HUES48 (cell line): ENCODE measurements at regions not wholly inside any gene's neighbourhood (a gene's known extent, or its start where the extent isn't known, plus 50 kb on each side); places are given as distances from the start of the nearest gene placed in this dataset.

Source experiments
- H3K27ac ChIP-seq: one replicate; pipeline ENCODE4 v1.7.0; 2013; ENCODE audit warnings: low read depth, low read length, inconsistent platforms
- H3K27me3 ChIP-seq: 2 replicates; pipeline ENCODE4 v1.6.1; 2013; ENCODE audit warnings: mild to moderate bottlenecking, low read length; ENCODE audit not compliant: control insufficient read depth, insufficient read depth
- H3K36me3 ChIP-seq: 2 replicates; pipeline ENCODE4 v1.6.1; 2013; ENCODE audit warnings: low read length; ENCODE audit not compliant: control insufficient read depth, insufficient read depth
- H3K4me1 ChIP-seq: 2 replicates; pipeline ENCODE4 v1.6.1; 2013; ENCODE audit warnings: mild to moderate bottlenecking, low read length; ENCODE audit not compliant: control insufficient read depth, insufficient read depth
- H3K4me3 ChIP-seq: 2 replicates; pipeline ENCODE4 v1.5.1; 2013; ENCODE audit warnings: mild to moderate bottlenecking, low read depth, low read length
- H3K9ac ChIP-seq: 2 replicates; pipeline ENCODE4 v1.6.1; 2013; ENCODE audit warnings: mild to moderate bottlenecking, low read depth, low read length, moderate library complexity
- H3K9me3 ChIP-seq: 2 replicates; pipeline ENCODE4 v1.6.1; 2013; ENCODE audit warnings: low read length; ENCODE audit not compliant: control insufficient read depth, insufficient read depth

DNA sequence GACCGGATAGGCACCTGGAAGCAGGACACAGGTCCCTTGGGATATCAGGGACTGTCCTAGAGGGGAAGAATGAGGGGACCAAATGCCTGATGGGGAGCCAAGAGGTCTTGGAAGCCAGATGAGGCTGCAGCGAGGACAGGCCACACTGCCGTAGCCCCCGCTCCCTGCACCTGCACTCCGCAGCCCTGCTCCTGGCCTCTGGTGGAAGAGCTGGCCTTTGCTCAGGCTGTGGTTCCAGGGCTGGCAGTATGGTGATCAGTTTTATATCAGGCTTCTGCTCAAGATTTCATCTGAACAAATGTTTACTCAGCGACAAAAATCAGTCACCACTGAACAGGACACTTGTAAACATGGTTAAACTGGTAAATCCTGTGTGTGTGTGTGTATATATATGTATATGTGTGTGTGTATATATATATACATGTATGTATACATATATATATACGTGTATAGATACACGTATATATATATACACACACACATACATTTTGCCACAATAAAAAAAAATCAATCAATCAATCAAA is 52.5 kb upstream of the TAF1B start:
- no peaks in the 10 kb centered on the region for H3K36me3 ChIP-seq
- no peak overlapping the region for H3K27ac ChIP-seq
- peaks cover 5% of the 10 kb centered on the region; the same call in 1 of the 2 replicates for H3K27me3 ChIP-seq
- H3K4me1 ChIP-seq, result 0 out of 2 replicates have a peak, but pooled peaks cover 4% of the 10 kb centered on the region
- no peak overlapping the region for H3K9ac ChIP-seq
- no peak overlapping the region for H3K4me3 ChIP-seq
- H3K9me3 ChIP-seq, result no peaks in the 10 kb centered on the region; the same call in 1 of the 2 replicates

DNA sequence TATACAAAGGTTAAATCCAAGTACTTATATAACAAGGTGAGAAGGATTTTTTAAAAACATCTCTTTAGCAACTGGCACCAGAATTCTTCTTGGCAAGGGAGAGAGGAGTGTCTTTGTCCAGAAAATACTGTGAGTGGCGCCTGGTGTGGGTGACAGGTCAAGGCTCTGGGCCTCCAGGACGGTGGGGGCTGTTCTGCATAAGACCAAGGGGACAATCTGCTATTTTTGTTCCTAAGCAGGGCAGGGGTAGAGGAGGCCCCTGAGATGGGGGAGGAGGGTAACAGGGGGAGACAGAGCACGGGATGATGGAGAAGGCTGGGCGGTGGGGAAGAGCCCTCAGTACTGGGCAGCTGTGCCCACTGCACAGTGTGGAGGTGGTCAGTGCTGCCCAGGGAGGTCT is 51.6 kb upstream of the TAF1B start:
- H3K9me3 ChIP-seq, result no peaks in the 10 kb centered on the region; the same call in 1 of the 2 replicates
- H3K9ac ChIP-seq, result no peak overlapping the region
- 0 out of 2 replicates have a peak, but pooled peaks cover 4% of the 10 kb centered on the region for H3K4me1 ChIP-seq
- H3K4me3 ChIP-seq, result no peak overlapping the region
- H3K27me3 ChIP-seq, result peaks cover 5% of the 10 kb centered on the region; the same call in 1 of the 2 replicates
- no peak overlapping the region for H3K27ac ChIP-seq
- no peaks in the 10 kb centered on the region for H3K36me3 ChIP-seq

DNA sequence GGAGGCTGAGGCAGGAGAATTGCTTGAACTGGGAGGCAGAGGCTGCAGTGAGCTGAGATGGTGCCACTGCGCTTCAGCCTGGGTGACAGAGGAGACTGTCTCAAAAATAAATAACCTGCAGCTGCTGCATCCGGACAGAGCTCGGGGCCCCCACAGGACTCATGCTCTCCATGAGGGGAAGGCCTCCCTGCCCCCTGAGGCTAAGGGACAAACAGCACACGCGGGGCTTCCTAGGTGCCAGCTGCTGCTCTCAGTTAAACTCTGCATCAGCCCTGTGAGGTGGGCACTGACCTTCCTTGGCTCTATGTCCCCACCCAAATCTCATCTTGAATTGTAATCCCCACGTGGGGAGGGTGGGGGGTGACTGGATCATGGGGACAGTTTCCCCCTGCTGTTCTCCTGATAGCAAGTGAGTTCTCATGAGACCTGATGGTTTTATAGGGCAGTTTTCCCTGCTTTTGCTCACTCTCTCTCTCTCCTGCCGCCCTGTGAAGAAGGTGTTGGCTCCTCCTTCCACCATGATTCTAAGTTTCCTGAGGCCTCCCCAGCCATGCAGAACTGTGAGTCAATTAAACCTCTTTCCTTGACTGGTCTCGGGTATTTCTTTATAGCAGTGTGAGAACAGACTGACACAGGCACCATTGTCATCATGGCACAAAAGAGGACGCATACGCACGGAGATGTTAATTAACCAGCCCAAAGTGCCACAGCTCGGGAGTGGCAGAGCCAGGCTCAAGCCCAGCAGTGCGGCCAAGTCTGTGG is 49.9 kb upstream of the TAF1B start:
- H3K4me1 ChIP-seq, result peaks cover 3% of the 10 kb centered on the region; the same call in 1 of the 2 replicates
- H3K36me3 ChIP-seq, result no peaks in the 10 kb centered on the region
- H3K27me3 ChIP-seq, result no peaks in the 10 kb centered on the region
- H3K27ac ChIP-seq, result no peak overlapping the region
- no peaks in the 10 kb centered on the region; the same call in 1 of the 2 replicates for H3K9me3 ChIP-seq
- no peak overlapping the region for H3K4me3 ChIP-seq
- no peak overlapping the region for H3K9ac ChIP-seq
